Tibial nerve (tissue), 4 donors: ENCODE measurements at regions not wholly inside any gene's neighbourhood (a gene's known extent, or its start where the extent isn't known, plus 50 kb on each side); places are given as distances from the start of the nearest gene placed in this dataset.
"Not testable (repeated sequence)": the region's sequence is repeated elsewhere in the genome, so short reads cannot be mapped to it uniquely, and the experiment has no call there.

Experiments used
- DNase-seq, 2 donors: peaks; one replicate each; pipeline ENCODE4 v3.0.0-alpha.2; 2019; ENCODE audit warnings: low spot score in 2 of 2
- H3K27ac ChIP-seq, 4 donors: fragments of 200-600 bp; sonication (generic) in 3 of 4; one replicate each; pipeline ENCODE4 v1.5.1; 2017 to 2019; ENCODE audit warnings: mild to moderate bottlenecking in 1 of 4
- H3K27me3 ChIP-seq, 2 donors: fragments of 200-600 bp; sonication (generic) in 1 of 2; one replicate each; pipeline versions ENCODE4 v1.5.1 to v1.6.0; 2017 to 2019
- H3K36me3 ChIP-seq, 3 donors: fragments of 200-600 bp; sonication (generic); one replicate each; pipeline ENCODE4 v1.5.1; 2018 to 2019
- H3K4me1 ChIP-seq, 4 donors: fragments of 200-600 bp; sonication (generic) in 3 of 4; one replicate each; pipeline ENCODE4 v1.5.1; 2017 to 2019
- H3K4me3 ChIP-seq, 4 donors: fragments of 200-600 bp; sonication (generic) in 3 of 4; one replicate each; pipeline ENCODE4 v1.5.1; 2017 to 2019; ENCODE audit warnings: mild to moderate bottlenecking in 1 of 4, moderate library complexity in 1 of 4
- H3K9me3 ChIP-seq, 4 donors: fragments of 200-600 bp; sonication (generic) in 3 of 4; one replicate each; pipeline ENCODE4 v1.5.1; 2017 to 2019
- EP300 ChIP-seq, 2 donors: sonication (generic); formaldehyde crosslinking; IDR thresholded peaks; one replicate each; pipeline ENCODE4 v1.6.1; 2017; ENCODE audit warnings: antibody characterized with exemption in 2 of 2, mild to moderate bottlenecking in 1 of 2
- POLR2A ChIP-seq, 2 donors: fragments of 450-650 bp; IDR thresholded peaks; one replicate each; pipeline ENCODE4 v1.6.1; 2017; ENCODE audit warnings: antibody characterized with exemption in 2 of 2, mild to moderate bottlenecking in 2 of 2, moderate library complexity in 2 of 2
- WGBS, 2 donors: methylation state at CpG; one replicate each; pipeline ENCODE4 v1.1.5; 2018; 5-methylcytosine and 5-hydroxymethylcytosine counted together
- TF ChIP-seq, protein P1 (sequence below), 5 experiments: fragments of 200-600 bp in 3 of 5; fragments of 450-650 bp in 2 of 5; sonication (generic) in 3 of 5; IDR thresholded peaks; one replicate each; pipeline ENCODE4 v1.5.1; 2016 to 2019; ENCODE audit warnings: antibody characterized with exemption in 5 of 5, mild to moderate bottlenecking in 3 of 5, moderate library complexity in 2 of 5

DNA sequence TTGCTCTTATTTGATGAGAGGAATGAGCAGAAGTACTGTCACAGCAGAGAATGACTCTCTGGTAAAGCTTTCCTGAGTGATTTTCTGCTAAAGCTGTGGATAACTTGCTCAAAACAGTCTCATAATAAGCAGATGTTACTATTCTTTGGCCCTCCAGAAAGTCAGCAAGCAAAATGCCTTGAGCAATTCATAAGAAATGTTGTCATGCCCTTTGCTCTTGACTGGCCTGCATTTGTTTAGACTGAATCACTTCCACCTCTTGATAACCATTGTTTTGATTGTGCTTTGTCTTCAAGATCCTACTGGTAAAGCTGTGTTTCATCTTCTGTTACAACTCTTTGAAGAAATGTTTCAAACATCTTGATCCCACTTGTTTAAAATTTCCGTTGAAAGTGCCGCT, 457.9 kb upstream of the FOXG1 start:
- no peak for DNase-seq
- no peaks in the 10 kb centered on the region for H3K4me1 ChIP-seq
- H3K36me3 ChIP-seq, result no peaks in the 10 kb centered on the region
- no peaks in the 10 kb centered on the region for H3K27me3 ChIP-seq
- 79 to 86% methylated on average over 2 of the region's 2 CpGs for WGBS, 2 donors
- H3K9me3 ChIP-seq, result no peaks in the 10 kb centered on the region
- H3K4me3 ChIP-seq, result no peak overlapping the region
- TF ChIP-seq, protein P1, sequence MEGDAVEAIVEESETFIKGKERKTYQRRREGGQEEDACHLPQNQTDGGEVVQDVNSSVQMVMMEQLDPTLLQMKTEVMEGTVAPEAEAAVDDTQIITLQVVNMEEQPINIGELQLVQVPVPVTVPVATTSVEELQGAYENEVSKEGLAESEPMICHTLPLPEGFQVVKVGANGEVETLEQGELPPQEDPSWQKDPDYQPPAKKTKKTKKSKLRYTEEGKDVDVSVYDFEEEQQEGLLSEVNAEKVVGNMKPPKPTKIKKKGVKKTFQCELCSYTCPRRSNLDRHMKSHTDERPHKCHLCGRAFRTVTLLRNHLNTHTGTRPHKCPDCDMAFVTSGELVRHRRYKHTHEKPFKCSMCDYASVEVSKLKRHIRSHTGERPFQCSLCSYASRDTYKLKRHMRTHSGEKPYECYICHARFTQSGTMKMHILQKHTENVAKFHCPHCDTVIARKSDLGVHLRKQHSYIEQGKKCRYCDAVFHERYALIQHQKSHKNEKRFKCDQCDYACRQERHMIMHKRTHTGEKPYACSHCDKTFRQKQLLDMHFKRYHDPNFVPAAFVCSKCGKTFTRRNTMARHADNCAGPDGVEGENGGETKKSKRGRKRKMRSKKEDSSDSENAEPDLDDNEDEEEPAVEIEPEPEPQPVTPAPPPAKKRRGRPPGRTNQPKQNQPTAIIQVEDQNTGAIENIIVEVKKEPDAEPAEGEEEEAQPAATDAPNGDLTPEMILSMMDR (IDR thresholded peaks at IDR 0.05), result no peak
- TF ChIP-seq EP300 (IDR thresholded peaks at IDR 0.05), result no peak
- TF ChIP-seq POLR2A (IDR thresholded peaks at IDR 0.05), result no peak
- no peak overlapping the region for H3K27ac ChIP-seq

DNA sequence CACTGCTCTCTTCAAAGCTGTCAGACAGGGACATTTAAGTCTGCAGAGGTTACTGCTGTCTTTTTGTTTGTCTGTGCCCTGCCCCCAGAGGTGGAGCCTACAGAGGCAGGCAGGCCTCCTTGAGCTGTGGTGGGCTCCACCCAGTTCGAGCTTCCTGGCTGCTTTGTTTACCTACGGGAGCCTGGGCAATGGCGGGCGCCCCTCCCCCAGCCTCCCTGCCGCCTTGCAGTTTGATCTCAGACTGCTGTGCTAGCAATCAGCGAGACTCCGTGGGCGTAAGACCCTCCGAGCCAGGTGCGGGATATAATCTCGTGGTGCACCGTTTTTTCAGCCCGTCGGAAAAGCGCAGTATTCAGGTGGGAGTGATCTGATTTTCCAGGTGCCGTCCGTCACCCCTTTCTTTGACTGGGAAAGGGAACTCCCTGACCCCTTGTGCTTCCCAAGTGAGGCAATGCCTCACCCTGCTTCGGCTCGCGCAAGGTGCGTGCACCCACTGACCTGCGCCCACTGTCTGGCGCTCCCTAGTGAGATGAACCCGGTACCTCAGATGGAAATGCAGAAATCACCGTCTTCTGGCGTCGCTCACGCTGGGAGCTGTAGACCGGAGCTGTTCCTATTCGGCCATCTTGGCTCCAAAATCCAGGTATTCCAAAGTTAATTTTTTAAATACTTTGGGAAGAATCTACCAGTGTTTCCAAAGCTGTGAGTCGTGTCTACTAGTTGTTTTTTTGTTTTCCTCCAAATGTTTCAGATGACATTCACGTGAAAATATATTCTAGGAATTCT, 448.5 kb upstream of the FOXG1 start:
- H3K4me3 ChIP-seq, H3K36me3 ChIP-seq, H3K9me3 ChIP-seq, H3K27me3 ChIP-seq, H3K27ac ChIP-seq, H3K4me1 ChIP-seq, DNase-seq: not testable (repeated sequence)
- whole genome bisulfite sequencing, 2 donors, result 93 to 95% methylated on average over 32 of the region's 32 CpGs

DNA sequence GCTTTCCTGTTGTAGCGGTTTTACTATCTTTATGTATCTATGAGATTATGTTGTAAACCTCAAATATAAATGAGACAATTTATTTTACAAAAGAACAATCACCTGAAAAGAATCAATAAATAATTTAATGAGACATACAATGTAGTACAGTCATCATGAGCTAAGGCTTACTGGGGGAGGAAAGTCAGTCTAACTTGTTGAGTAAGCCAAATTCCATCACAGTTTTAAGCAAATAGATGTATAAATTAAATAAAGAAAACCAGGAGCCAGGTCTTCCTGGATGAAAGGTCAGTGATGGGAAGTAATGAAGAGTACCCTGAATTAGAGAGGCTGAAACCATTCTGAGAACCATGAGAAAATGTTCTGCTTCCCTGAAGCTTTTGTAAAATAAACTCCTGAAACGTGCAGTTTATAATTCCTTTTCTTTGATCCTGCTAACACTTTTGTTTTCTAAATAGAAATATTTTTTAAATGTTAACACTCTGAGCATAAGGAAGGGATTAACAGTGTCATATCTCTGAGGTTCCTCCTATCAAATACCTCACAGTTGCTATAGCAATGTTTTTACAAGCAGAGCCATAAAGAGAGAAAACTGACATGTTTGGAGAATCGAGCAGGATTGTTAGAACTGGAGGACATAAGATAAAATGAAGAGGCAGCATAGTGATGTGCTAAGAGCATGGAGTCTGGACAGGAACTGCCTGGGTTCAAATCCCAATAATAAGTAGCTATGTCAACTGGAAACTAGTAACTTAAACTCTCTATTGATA, 444.9 kb upstream of the FOXG1 start:
- no peak overlapping the region for H3K27ac ChIP-seq
- no peaks in the 10 kb centered on the region for H3K27me3 ChIP-seq
- no peaks in the 10 kb centered on the region for H3K36me3 ChIP-seq
- WGBS, 2 donors, result 48 to 55% methylated on average over 3 of the region's 3 CpGs
- no peak overlapping the region for H3K4me3 ChIP-seq
- TF ChIP-seq POLR2A (IDR thresholded peaks at IDR 0.05) (no peak), EP300 (IDR thresholded peaks at IDR 0.05) (no peak)
- TF ChIP-seq, protein P1 (IDR thresholded peaks at IDR 0.05), result no peak
- H3K9me3 ChIP-seq, result no peaks in the 10 kb centered on the region
- no peak for DNase-seq
- H3K4me1 ChIP-seq, result no peaks in the 10 kb centered on the region

DNA sequence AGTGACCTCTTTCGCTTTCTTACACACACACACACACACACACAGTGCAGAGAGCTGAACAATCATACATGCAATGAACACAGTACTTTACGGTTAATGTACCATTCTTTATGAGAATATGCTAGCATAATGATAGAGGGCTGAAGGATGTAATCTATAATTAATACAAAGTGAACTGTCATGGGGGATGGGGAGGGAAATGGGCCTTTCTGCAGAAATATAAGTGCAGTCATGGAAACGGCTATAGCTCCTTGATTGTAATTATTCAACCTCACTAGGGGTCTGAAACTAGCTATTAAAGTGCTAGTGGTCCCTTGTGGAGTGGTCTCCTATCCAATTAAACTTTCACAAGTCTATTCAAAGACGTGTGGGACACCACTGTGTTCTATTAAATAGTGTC, 443.2 kb upstream of the FOXG1 start:
- no peaks in the 10 kb centered on the region for H3K9me3 ChIP-seq
- DNase-seq, result no peak
- WGBS, 2 donors, result 61% methylated on average over 4 of the region's 4 CpGs
- TF ChIP-seq EP300 (IDR thresholded peaks at IDR 0.05), result no peak
- TF ChIP-seq, protein P1 (IDR thresholded peaks at IDR 0.05), result no peak
- TF ChIP-seq POLR2A (IDR thresholded peaks at IDR 0.05), result no peak
- no peak overlapping the region for H3K27ac ChIP-seq
- no peaks in the 10 kb centered on the region for H3K27me3 ChIP-seq
- H3K4me3 ChIP-seq, result no peak overlapping the region
- no peaks in the 10 kb centered on the region for H3K36me3 ChIP-seq
- H3K4me1 ChIP-seq, result no peaks in the 10 kb centered on the region

DNA sequence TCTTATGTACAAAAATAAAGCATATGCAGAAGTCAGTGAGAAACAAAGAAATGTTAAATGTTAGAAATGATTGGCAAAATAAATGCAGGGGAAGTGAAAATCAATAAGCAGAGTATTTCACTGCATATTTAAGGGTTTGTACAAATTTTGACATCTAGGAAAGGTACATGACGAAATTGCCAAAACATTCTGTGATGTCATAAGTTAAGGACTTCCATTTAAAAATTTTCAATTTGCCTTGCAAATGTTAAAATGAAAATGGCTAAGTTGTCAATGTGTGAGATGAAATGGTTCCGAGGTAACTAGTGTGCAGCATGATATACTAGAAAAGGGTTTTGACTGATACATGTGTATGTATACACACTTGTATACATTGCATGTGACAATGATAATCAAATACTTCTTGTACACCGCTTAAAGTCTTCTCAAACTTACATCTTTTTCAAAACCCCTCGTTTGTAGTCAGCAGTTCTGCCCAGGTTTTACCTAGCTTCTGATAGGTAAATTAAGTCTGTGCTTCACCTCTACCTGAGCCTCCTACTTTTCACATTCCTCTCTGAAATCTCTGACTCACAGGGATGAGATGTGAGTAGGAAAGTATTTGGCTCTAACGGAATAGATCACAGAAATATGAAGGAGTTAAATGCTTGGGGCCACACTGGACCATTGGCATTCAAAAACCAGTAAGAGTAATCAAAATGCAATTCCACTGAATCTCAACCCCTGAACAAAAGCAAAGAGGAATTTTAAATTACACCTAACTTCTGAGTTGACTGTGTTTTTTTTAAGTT, 442.4 kb upstream of the FOXG1 start:
- no peak overlapping the region for H3K4me3 ChIP-seq
- no peak overlapping the region for H3K27ac ChIP-seq
- H3K9me3 ChIP-seq, result no peaks in the 10 kb centered on the region
- H3K36me3 ChIP-seq, result no peaks in the 10 kb centered on the region
- no peaks in the 10 kb centered on the region for H3K4me1 ChIP-seq
- TF ChIP-seq EP300 (IDR thresholded peaks at IDR 0.05) (no peak), POLR2A (IDR thresholded peaks at IDR 0.05) (no peak)
- TF ChIP-seq, protein P1 (IDR thresholded peaks at IDR 0.05), result no peak
- WGBS, 2 donors, result 79 to 82% methylated on average over 5 of the region's 5 CpGs
- H3K27me3 ChIP-seq, result no peaks in the 10 kb centered on the region
- no peak for DNase-seq
